IPS-18c (cell line): ENCODE measurements at regions not wholly inside any gene's neighbourhood (a gene's known extent, or its start where the extent isn't known, plus 50 kb on each side); places are given as distances from the start of the nearest gene placed in this dataset.

Experiments
- H3K4me3 ChIP-seq: 2 replicates; pipeline ENCODE4 v1.7.0; 2013; ENCODE audit warnings: low read depth, mild to moderate bottlenecking, low read length, moderate library complexity; ENCODE audit not compliant: insufficient read depth
- H3K9me3 ChIP-seq: one replicate; pipeline ENCODE4 v1.6.1; 2013; ENCODE audit warnings: mild to moderate bottlenecking, low read length, moderate library complexity; ENCODE audit not compliant: control insufficient read depth, insufficient read depth

- no peaks in the 10 kb centered on the region for H3K9me3 ChIP-seq
- no peak overlapping the region for H3K4me3 ChIP-seq
These were observed 49.6 kb upstream of the KIF2A start for GRCh38 chr5:62256161-62257019.
